OCI-LY7 (cell line): ENCODE measurements at regions not wholly inside any gene's neighbourhood (a gene's known extent, or its start where the extent isn't known, plus 50 kb on each side); places are given as distances from the start of the nearest gene placed in this dataset.
"Not testable (repeated sequence)": the region's sequence is repeated elsewhere in the genome, so short reads cannot be mapped to it uniquely, and the experiment has no call there.

Experiments
- BruUV-seq: library from RNA; stranded (reverse); fragments of 400-500 nt; replicated peaks from 2 replicates; lab custom pipeline; 2021; lab: Mats Ljungman, UMichigan
- CTCF ChIA-PET: fragments of 300-600 bp; sonication (Branson Sonifier 250); formaldehyde crosslinking; loops from one replicate; lab custom pipeline; 2022; ENCODE audit warnings: antibody characterized with exemption; ENCODE audit not compliant: unreplicated experiment; lab: Charles Lee
- POLR2A ChIA-PET: fragments of 300-600 bp; sonication (Branson Sonifier 250); formaldehyde crosslinking; loops from one replicate; lab custom pipeline; 2022; ENCODE audit warnings: antibody characterized with exemption; lab: Charles Lee
- DNase-seq: peaks from one replicate; pipeline ENCODE4 v3.0.0-alpha.2; 2015; ENCODE audit warnings: low spot score
- H2AFZ ChIP-seq: fragments of 200-600 bp; sonication (generic), shearing (Covaris generic); 2 replicates; pipeline ENCODE4 v1.6.1; 2014; ENCODE audit warnings: mild to moderate bottlenecking, antibody characterized with exemption, low read length, moderate library complexity
- H3K27ac ChIP-seq: fragments of 200-600 bp; sonication (generic); 2 replicates; pipeline ENCODE4 v1.5.1; 2014; ENCODE audit warnings: mixed run types, low read depth, mild to moderate bottlenecking, moderate library complexity, low read length, inconsistent platforms; ENCODE audit not compliant: poor library complexity, severe bottlenecking
- H3K36me3 ChIP-seq: fragments of 200-600 bp; sonication (generic); 2 replicates; pipeline ENCODE4 v1.6.1; 2014; ENCODE audit warnings: mild to moderate bottlenecking, antibody characterized with exemption, low read length, moderate library complexity, mixed read lengths; ENCODE audit not compliant: insufficient read depth
- H3K4me1 ChIP-seq: fragments of 200-600 bp; sonication (generic); 2 replicates; pipeline ENCODE4 v1.5.1; 2014; ENCODE audit warnings: mild to moderate bottlenecking, low read length; ENCODE audit not compliant: insufficient read depth, poor library complexity, severe bottlenecking
- H3K4me2 ChIP-seq: fragments of 200-600 bp; sonication (generic); 2 replicates; pipeline ENCODE4 v1.6.1; 2014; ENCODE audit warnings: mild to moderate bottlenecking, low read length
- H3K4me3 ChIP-seq: fragments of 200-600 bp; sonication (generic); 2 replicates; pipeline ENCODE4 v1.5.1; 2014; ENCODE audit warnings: mild to moderate bottlenecking, low read depth, low read length; ENCODE audit not compliant: poor library complexity, severe bottlenecking
- H3K79me2 ChIP-seq: fragments of 200-600 bp; sonication (generic); 2 replicates; pipeline ENCODE4 v1.6.1; 2016; ENCODE audit warnings: low read depth, mild to moderate bottlenecking, low read length, moderate library complexity, mixed read lengths; ENCODE audit not compliant: insufficient read depth
- H3K9me2 ChIP-seq: fragments of 200-600 bp; sonication (generic); 2 replicates; pipeline ENCODE4 v1.6.1; 2016; ENCODE audit warnings: mild to moderate bottlenecking, low read length, mixed read lengths; ENCODE audit not compliant: insufficient read depth
- H3K9me3 ChIP-seq: fragments of 200-600 bp; sonication (generic); 2 replicates; pipeline ENCODE4 v1.6.1; 2014; ENCODE audit warnings: mild to moderate bottlenecking, mixed run types, low read length, mixed read lengths
- H4K20me1 ChIP-seq: fragments of 200-600 bp; sonication (generic); 2 replicates; pipeline ENCODE4 v1.6.1; 2014; ENCODE audit warnings: mild to moderate bottlenecking, antibody characterized with exemption, low read length, moderate library complexity, mixed read lengths; ENCODE audit not compliant: insufficient read depth
- CTCF ChIP-seq: fragments of 200-600 bp; sonication (generic); conservative IDR thresholded peaks from 2 replicates; pipeline ENCODE4 v1.5.1; 2014; ENCODE audit warnings: mild to moderate bottlenecking, antibody characterized with exemption, low read length, moderate library complexity, mixed read lengths
- EZH2phosphoT487 ChIP-seq: fragments of 200-600 bp; sonication (generic); IDR thresholded peaks from 2 replicates; pipeline ENCODE4 v1.6.1; 2018; ENCODE audit warnings: low read depth, borderline replicate concordance, mild to moderate bottlenecking, mixed run types, antibody characterized with exemption, low read length, moderate library complexity, mixed read lengths
- intact Hi-C: fragments of 100-400 bp; cut with micrococcal nuclease; formaldehyde crosslinking; loops from one replicate; pipeline ENCODE4 v1.10.0; 2022; ENCODE audit not compliant: unreplicated experiment

- H3K36me3 ChIP-seq, H3K9me3 ChIP-seq, H3K4me3 ChIP-seq, intact Hi-C loops, H3K27ac ChIP-seq, H2AFZ ChIP-seq, H3K9me2 ChIP-seq, DNase-seq, CTCF ChIA-PET, H3K79me2 ChIP-seq, BruUV-seq, POLR2A ChIA-PET, H3K4me1 ChIP-seq, H3K4me2 ChIP-seq, H4K20me1 ChIP-seq: not testable (repeated sequence)
These were observed 105.7 kb downstream of the ZNF716 start for GRCh38 chr7:57555687-57556086.

GRCh38 chr7:57579454-57579853 lies 129.5 kb downstream of the ZNF716 start:
- CTCF ChIA-PET: no interaction called here
- POLR2A ChIA-PET: no interaction called here
- Histone ChIP-seq H3K4me3 (no peak overlapping the region), H3K4me1 (no peaks in the 10 kb centered on the region), H3K36me3 (no peaks in the 10 kb centered on the region), H3K4me2 (no peak overlapping the region), H4K20me1 (no peaks in the 10 kb centered on the region), H3K9me2 (no peaks in the 10 kb centered on the region), H2AFZ (no peak overlapping the region), H3K9me3 (no peaks in the 10 kb centered on the region), H3K27ac (no peak overlapping the region), H3K79me2 (no peaks in the 10 kb centered on the region)
- intact Hi-C loops: no loop called here
- no peak for DNase-seq
- BruUV-seq: no TSS peak
- TF ChIP-seq EZH2phosphoT487: no peak
- TF ChIP-seq CTCF: no peak
